ENCODE measurements at regions not wholly inside any gene's neighbourhood (a gene's known extent, or its start where the extent isn't known, plus 50 kb on each side); places are given as distances from the start of the nearest gene placed in this dataset.

DNA sequence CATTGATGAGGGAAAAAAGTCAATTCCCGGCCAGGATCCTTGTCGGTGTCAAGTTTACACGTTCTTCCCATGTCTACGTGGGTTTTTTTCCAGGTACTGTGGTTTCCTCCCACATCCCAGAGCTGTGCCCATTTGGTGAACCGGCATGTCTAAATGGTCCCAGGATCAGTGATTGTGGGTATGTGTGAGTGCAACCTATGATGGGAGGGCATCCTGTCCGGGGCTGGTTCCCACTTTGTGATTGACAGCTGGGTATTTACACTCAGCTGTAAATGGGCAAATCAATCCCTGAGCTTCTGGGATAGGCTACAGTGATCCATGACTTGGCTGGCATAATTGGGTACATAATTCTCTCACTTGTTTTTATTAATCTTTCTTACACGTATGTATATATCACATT is 91.2 kb upstream of the IRX6 start:
- no peaks in the 10 kb centered on the region for H3K9me3 Mint-ChIP-seq
- H3K27ac ChIP-seq (ENCODE audit: low read depth): no peak overlapping the region
- H3K27me3 Mint-ChIP-seq (ENCODE audit: insufficient read depth, low read depth, poor library complexity): no peaks in the 10 kb centered on the region
- no peaks in the 10 kb centered on the region for H3K4me1 ChIP-seq (ENCODE audit: insufficient read depth)
- H3K4me2 ChIP-seq: no peak overlapping the region
- H4K20me1 ChIP-seq (replicated peaks; ENCODE audit: insufficient read depth): no peaks in the 10 kb centered on the region
- H2AFZ ChIP-seq: no peak overlapping the region
- H3K4me3 Mint-ChIP-seq: no peak overlapping the region
- no peak for TF ChIP-seq ETS1 (IDR thresholded peaks at IDR 0.05)
- no peak for TF ChIP-seq POLR2AphosphoS5 (IDR thresholded peaks at IDR 0.05; ENCODE audit: low read depth)
- TF ChIP-seq, protein P1, sequence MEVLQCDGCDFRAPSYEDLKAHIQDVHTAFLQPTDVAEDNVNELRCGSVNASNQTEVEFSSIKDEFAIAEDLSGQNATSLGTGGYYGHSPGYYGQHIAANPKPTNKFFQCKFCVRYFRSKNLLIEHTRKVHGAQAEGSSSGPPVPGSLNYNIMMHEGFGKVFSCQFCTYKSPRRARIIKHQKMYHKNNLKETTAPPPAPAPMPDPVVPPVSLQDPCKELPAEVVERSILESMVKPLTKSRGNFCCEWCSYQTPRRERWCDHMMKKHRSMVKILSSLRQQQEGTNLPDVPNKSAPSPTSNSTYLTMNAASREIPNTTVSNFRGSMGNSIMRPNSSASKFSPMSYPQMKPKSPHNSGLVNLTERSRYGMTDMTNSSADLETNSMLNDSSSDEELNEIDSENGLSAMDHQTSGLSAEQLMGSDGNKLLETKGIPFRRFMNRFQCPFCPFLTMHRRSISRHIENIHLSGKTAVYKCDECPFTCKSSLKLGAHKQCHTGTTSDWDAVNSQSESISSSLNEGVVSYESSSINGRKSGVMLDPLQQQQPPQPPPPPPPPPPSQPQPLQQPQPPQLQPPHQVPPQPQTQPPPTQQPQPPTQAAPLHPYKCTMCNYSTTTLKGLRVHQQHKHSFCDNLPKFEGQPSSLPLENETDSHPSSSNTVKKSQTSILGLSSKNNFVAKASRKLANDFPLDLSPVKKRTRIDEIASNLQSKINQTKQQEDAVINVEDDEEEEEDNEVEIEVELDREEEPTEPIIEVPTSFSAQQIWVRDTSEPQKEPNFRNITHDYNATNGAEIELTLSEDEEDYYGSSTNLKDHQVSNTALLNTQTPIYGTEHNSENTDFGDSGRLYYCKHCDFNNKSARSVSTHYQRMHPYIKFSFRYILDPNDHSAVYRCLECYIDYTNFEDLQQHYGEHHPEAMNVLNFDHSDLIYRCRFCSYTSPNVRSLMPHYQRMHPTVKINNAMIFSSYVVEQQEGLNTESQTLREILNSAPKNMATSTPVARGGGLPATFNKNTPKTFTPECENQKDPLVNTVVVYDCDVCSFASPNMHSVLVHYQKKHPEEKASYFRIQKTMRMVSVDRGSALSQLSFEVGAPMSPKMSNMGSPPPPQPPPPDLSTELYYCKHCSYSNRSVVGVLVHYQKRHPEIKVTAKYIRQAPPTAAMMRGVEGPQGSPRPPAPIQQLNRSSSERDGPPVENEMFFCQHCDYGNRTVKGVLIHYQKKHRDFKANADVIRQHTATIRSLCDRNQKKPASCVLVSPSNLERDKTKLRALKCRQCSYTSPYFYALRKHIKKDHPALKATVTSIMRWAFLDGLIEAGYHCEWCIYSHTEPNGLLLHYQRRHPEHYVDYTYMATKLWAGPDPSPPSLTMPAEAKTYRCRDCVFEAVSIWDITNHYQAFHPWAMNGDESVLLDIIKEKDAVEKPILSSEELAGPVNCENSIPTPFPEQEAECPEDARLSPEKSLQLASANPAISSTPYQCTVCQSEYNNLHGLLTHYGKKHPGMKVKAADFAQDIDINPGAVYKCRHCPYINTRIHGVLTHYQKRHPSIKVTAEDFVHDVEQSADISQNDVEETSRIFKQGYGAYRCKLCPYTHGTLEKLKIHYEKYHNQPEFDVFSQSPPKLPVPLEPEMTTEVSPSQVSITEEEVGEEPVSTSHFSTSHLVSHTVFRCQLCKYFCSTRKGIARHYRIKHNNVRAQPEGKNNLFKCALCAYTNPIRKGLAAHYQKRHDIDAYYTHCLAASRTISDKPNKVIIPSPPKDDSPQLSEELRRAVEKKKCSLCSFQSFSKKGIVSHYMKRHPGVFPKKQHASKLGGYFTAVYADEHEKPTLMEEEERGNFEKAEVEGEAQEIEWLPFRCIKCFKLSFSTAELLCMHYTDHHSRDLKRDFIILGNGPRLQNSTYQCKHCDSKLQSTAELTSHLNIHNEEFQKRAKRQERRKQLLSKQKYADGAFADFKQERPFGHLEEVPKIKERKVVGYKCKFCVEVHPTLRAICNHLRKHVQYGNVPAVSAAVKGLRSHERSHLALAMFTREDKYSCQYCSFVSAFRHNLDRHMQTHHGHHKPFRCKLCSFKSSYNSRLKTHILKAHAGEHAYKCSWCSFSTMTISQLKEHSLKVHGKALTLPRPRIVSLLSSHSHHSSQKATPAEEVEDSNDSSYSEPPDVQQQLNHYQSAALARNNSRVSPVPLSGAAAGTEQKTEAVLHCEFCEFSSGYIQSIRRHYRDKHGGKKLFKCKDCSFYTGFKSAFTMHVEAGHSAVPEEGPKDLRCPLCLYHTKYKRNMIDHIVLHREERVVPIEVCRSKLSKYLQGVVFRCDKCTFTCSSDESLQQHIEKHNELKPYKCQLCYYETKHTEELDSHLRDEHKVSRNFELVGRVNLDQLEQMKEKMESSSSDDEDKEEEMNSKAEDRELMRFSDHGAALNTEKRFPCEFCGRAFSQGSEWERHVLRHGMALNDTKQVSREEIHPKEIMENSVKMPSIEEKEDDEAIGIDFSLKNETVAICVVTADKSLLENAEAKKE (CRISPR knock-in tag; IDR thresholded peaks at IDR 0.05): no peak
- no peak for TF ChIP-seq ZNF114 (CRISPR knock-in tag; IDR thresholded peaks at IDR 0.05)
- TF ChIP-seq, protein P2, sequence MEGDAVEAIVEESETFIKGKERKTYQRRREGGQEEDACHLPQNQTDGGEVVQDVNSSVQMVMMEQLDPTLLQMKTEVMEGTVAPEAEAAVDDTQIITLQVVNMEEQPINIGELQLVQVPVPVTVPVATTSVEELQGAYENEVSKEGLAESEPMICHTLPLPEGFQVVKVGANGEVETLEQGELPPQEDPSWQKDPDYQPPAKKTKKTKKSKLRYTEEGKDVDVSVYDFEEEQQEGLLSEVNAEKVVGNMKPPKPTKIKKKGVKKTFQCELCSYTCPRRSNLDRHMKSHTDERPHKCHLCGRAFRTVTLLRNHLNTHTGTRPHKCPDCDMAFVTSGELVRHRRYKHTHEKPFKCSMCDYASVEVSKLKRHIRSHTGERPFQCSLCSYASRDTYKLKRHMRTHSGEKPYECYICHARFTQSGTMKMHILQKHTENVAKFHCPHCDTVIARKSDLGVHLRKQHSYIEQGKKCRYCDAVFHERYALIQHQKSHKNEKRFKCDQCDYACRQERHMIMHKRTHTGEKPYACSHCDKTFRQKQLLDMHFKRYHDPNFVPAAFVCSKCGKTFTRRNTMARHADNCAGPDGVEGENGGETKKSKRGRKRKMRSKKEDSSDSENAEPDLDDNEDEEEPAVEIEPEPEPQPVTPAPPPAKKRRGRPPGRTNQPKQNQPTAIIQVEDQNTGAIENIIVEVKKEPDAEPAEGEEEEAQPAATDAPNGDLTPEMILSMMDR (conservative IDR thresholded peaks at IDR 0.05; ENCODE audit: low read depth in 2 of 2): no peak
- TF ChIP-seq JUNB (IDR thresholded peaks at IDR 0.05; ENCODE audit: unreplicated experiment): no peak
- TF ChIP-seq STAT1 (IDR thresholded peaks at IDR 0.05; ENCODE audit: unreplicated experiment): no peak
- TF ChIP-seq CREB1 (CRISPR knock-in tag; IDR thresholded peaks at IDR 0.05; ENCODE audit: low read depth): no peak
- no peak for TF ChIP-seq EZH2phosphoT487 (IDR thresholded peaks at IDR 0.05; ENCODE audit: unreplicated experiment)
- no peak for TF ChIP-seq NANOG (IDR thresholded peaks at IDR 0.05; ENCODE audit: borderline replicate concordance)
- no peak for ATAC-seq
- no peaks in the 10 kb centered on the region for H3F3A ChIP-seq (replicated peaks; ENCODE audit: low read depth)
- no peaks in the 10 kb centered on the region for H3K4me1 Mint-ChIP-seq
- no peaks in the 10 kb centered on the region for H3K79me2 ChIP-seq (replicated peaks; ENCODE audit: insufficient read depth)
- H3K36me3 ChIP-seq (ENCODE audit: insufficient read depth): no peaks in the 10 kb centered on the region
- no peak overlapping the region for H3K4me3 ChIP-seq
- H3K36me3 Mint-ChIP-seq (ENCODE audit: low read depth): no peaks in the 10 kb centered on the region
- no peaks in the 10 kb centered on the region for H3K27me3 ChIP-seq (ENCODE audit: insufficient read depth)
- H3K27ac Mint-ChIP-seq: no peak overlapping the region
- peaks cover 5% of the 10 kb centered on the region; the same call in 1 of the 2 replicates for H3K9me2 ChIP-seq (ENCODE audit: insufficient read depth)
- DNase-seq (ENCODE audit: low spot score): no peak
